Omental fat pad (tissue), 3 donors: ENCODE measurements at regions not wholly inside any gene's neighbourhood (a gene's known extent, or its start where the extent isn't known, plus 50 kb on each side); places are given as distances from the start of the nearest gene placed in this dataset.
A peak's percentile ranks its signal among the peaks of the same experiment; 100 is the strongest.

ENCODE experiments used
- ATAC-seq: fragments of 150-250 bp; one replicate; pipeline ENCODE4 v1.9.1; 2016; ENCODE audit warnings: mild to moderate bottlenecking, moderate library complexity; ENCODE audit not compliant: low FRiP score
- DNase-seq: peaks from one replicate; pipeline ENCODE4 v3.0.0-alpha.2; 2019; ENCODE audit warnings: low spot score
- CTCF ChIP-seq, 3 donors: fragments of 450-650 bp; IDR thresholded peaks; one replicate each; pipeline ENCODE4 v1.5.1; 2016 to 2017; ENCODE audit warnings: antibody characterized with exemption in 3 of 3, mild to moderate bottlenecking in 3 of 3, moderate library complexity in 2 of 3

DNA sequence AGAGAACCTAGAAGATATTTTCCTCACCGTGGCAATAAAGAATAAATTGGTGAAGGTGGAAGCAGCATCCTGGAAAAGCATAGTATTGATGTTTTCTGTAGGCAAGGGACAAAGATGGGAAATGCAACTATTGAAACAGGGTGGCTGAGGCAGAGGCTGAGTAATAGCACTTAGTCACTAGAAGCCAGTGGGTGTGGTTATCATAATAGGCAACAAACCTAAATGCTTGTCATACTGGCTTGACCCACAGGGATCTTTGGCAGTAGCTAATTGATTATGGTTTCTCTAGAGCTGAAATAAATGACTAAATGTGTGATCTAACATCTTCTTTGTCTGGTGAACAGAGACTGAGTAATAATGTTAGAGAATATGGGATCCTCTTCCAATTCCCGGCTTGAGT lies 353.6 kb upstream of the RPS6KA3 start:
- ATAC-seq (no peak), DNase-seq (no peak)
- no peak for TF ChIP-seq CTCF (IDR thresholded peaks at IDR 0.05)

GRCh38 chrX:20609916-20610415 lies 343.3 kb upstream of the RPS6KA3 start:
- DNase-seq: no peak
- no peak for TF ChIP-seq CTCF (IDR thresholded peaks at IDR 0.05)
- no peak for ATAC-seq

DNA sequence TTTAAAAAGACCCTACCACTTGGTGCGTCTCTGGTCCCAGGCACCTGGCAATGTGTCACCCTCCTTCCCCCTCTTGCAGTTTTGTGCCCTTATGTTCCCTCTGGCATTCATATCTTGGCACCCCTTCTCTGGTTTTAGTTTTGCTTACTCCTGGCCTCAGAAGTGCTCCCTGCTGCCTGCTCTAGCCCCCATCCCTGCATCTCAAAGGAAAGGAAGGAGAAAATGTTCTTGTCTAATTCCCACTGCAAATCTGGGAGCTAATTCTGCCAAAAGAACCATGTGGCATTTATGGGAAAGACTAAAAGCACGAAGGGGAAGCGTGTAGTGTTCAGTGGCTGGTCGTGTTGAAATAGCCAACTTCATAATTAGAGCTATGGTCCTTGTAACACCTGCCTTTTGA lies 340.1 kb upstream of the RPS6KA3 start:
- TF ChIP-seq CTCF (IDR thresholded peaks at IDR 0.05): no peak
- ATAC-seq (no peak), DNase-seq (no peak)

DNA sequence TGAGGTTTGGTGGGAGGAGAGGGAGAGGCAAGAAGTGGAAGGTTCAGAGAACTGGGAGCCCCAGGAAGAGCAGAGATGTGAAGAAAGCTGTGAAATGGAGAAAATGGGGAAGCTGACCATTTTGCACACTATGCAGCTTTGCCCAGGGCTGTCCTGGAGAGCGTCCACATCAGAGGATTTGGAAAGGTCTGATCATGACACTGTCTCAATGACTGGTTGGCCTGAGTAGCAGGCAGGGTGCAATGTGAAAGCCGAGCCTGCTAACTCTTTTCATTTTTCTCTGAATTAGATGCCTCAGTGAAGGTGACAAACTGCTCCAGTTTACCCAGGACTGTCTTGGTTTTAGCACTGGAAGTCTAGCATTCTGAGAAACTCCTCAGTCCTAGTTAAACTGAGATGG lies 330.1 kb upstream of the RPS6KA3 start:
- no peak for DNase-seq
- TF ChIP-seq CTCF (IDR thresholded peaks at IDR 0.05): no peak
- ATAC-seq: peak; percentile 39

DNA sequence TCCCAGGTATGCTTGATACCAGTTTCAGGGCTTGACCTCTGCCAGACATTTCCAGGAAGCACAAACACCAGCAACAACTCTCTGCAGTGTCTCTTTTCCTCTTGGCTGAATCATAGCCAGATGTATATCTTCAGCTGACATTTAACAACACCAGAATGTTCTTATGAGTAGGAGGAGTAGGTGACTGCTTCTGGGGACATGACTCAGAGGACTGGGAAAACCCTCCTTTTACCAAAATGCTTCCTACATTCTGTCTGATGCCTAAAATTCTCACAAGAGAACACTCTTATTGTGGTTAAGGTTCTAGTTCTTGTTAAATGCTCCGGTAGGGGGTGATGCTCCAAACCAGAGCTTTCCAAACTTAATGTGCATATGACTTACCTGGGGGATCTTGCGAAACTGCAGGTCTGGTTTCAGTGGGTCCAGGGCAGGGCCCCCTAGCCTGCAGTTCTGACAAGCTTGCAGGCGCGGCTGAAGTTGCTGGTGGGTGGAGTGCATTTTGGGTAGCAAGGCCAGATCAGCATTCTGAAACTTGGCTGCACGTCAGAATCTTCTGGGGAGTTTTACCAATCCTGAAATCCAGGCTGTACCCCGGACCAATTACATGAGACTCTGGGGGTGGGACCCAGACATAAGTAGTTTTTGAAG lies 329.3 kb upstream of the RPS6KA3 start:
- DNase-seq (no peak), ATAC-seq (peak; percentile 55)
- TF ChIP-seq CTCF (IDR thresholded peaks at IDR 0.05): no peak

DNA sequence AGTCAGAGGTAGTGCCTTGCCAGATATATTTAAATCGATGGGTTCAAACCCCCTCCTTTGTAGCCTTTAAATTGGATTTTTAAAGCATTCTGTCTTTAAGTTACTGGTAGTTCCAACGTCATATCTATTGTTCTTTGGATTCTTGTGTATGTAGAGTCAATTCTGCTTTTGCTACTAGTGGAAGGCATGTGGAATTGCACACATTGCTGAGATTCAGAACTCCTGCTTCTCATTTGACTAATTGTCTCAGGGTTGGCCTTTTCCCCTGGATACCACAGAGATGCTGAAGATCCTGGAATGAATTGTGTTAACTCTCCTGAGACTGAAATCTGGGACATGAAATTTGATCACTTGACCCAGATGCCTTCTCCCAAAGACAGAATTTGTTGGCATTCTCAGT lies 328.3 kb upstream of the RPS6KA3 start:
- TF ChIP-seq CTCF (IDR thresholded peaks at IDR 0.05): no peak
- ATAC-seq (no peak), DNase-seq (no peak)

- no peak for TF ChIP-seq CTCF (IDR thresholded peaks at IDR 0.05)
- no peak for DNase-seq
- ATAC-seq: no peak
These were observed 327.1 kb upstream of the RPS6KA3 start for GRCh38 chrX:20593836-20594235.
